ENCODE measurements at regions not wholly inside any gene's neighbourhood (a gene's known extent, or its start where the extent isn't known, plus 50 kb on each side); places are given as distances from the start of the nearest gene placed in this dataset.

DNA sequence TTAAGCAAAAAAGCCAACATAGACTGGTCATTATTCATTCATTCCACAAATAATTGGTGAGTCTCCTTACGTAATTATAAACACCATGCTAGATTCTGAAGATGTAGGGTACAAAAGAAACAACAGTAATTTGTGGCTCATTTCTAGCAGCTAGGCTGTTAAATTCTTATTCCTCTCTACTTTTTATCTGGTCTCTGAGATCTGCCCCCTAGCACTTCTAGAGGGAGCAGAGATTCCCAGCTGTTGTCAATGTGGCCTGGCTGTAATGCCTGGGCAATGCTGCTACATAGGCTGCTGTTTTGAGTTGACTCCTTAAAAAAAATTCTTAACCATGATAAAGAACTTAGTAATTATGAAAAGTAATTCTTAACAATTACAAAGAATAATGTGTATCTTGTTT lies 434.9 kb upstream of the THRB start:
- no TSS peak for BruUV-seq (replicated peaks)
- H3K27ac ChIP-seq (ENCODE audit: low read length), result no peak overlapping the region
- CTCF ChIA-PET, result no interaction called here
- DNase-seq (ENCODE audit: low read depth, low spot score) (no peak), ATAC-seq (no peak)
- POLR2A ChIA-PET, result no interaction called here
- H3K9me3 ChIP-seq (ENCODE audit: control insufficient read depth, insufficient read depth, low read depth, low read length), result no peaks in the 10 kb centered on the region
- in situ Hi-C loops (cut with HindIII; ENCODE audit: low pct_unique_long_range_greater_than_20kb, low sequenced_read_pairs), result no loop called here
- TF ChIP-seq, protein P1, sequence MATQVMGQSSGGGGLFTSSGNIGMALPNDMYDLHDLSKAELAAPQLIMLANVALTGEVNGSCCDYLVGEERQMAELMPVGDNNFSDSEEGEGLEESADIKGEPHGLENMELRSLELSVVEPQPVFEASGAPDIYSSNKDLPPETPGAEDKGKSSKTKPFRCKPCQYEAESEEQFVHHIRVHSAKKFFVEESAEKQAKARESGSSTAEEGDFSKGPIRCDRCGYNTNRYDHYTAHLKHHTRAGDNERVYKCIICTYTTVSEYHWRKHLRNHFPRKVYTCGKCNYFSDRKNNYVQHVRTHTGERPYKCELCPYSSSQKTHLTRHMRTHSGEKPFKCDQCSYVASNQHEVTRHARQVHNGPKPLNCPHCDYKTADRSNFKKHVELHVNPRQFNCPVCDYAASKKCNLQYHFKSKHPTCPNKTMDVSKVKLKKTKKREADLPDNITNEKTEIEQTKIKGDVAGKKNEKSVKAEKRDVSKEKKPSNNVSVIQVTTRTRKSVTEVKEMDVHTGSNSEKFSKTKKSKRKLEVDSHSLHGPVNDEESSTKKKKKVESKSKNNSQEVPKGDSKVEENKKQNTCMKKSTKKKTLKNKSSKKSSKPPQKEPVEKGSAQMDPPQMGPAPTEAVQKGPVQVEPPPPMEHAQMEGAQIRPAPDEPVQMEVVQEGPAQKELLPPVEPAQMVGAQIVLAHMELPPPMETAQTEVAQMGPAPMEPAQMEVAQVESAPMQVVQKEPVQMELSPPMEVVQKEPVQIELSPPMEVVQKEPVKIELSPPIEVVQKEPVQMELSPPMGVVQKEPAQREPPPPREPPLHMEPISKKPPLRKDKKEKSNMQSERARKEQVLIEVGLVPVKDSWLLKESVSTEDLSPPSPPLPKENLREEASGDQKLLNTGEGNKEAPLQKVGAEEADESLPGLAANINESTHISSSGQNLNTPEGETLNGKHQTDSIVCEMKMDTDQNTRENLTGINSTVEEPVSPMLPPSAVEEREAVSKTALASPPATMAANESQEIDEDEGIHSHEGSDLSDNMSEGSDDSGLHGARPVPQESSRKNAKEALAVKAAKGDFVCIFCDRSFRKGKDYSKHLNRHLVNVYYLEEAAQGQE (IDR thresholded peaks at IDR 0.05; ENCODE audit: insufficient read depth in 1 of 2, low read depth in 2 of 2, low read length in 1 of 2), result no peak
- TF ChIP-seq POLR2AphosphoS5 (IDR thresholded peaks at IDR 0.05; ENCODE audit: low read depth, low read length) (no peak), SIN3A (IDR thresholded peaks at IDR 0.05; ENCODE audit: borderline replicate concordance, insufficient read depth, low read depth, low read length) (no peak), TCF7L2 (IDR thresholded peaks at IDR 0.05; ENCODE audit: low read depth, low read length) (no peak)
- TF ChIP-seq, protein P2, sequence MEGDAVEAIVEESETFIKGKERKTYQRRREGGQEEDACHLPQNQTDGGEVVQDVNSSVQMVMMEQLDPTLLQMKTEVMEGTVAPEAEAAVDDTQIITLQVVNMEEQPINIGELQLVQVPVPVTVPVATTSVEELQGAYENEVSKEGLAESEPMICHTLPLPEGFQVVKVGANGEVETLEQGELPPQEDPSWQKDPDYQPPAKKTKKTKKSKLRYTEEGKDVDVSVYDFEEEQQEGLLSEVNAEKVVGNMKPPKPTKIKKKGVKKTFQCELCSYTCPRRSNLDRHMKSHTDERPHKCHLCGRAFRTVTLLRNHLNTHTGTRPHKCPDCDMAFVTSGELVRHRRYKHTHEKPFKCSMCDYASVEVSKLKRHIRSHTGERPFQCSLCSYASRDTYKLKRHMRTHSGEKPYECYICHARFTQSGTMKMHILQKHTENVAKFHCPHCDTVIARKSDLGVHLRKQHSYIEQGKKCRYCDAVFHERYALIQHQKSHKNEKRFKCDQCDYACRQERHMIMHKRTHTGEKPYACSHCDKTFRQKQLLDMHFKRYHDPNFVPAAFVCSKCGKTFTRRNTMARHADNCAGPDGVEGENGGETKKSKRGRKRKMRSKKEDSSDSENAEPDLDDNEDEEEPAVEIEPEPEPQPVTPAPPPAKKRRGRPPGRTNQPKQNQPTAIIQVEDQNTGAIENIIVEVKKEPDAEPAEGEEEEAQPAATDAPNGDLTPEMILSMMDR (IDR thresholded peaks at IDR 0.05), result no peak
- no peaks in the 10 kb centered on the region for H3K36me3 ChIP-seq (ENCODE audit: control insufficient read depth, insufficient read depth, low read length)
- no peaks in the 10 kb centered on the region for H3K4me1 ChIP-seq (ENCODE audit: control insufficient read depth, insufficient read depth, low read length)
- no peak overlapping the region for H3K4me3 ChIP-seq (ENCODE audit: low read depth in 2 of 2, low read length in 2 of 2)
- intact Hi-C loops (cut with micrococcal nuclease; ENCODE audit: unreplicated experiment), result no loop called here
- H3K27me3 ChIP-seq (ENCODE audit: control insufficient read depth, insufficient read depth, low read length), result no peaks in the 10 kb centered on the region

DNA sequence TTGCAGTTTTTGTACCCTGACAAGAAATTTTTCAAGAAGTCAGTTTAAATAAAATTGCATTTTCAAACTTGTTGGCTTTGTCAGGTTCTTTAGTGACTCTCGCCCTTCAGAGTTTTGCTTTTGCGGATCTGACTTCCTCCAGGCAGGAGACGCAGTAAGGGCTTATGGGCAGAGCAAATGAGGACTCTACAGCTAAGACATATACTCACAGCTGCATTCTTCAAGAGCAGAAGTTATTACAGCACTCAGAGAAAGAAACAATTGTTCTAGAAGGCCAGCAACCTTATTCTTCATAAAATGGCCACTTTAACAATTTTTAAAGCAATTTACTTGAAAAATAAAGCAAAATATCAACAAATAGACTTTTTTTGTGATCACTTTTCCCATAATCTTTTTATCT lies 438.8 kb upstream of the THRB start:
- ATAC-seq (no peak), DNase-seq (ENCODE audit: low read depth, low spot score) (no peak)
- CTCF ChIA-PET, result no interaction called here
- BruUV-seq (replicated peaks), result no TSS peak
- Histone ChIP-seq H3K36me3 (ENCODE audit: control insufficient read depth, insufficient read depth, low read length) (no peaks in the 10 kb centered on the region), H3K9me3 (ENCODE audit: control insufficient read depth, insufficient read depth, low read depth, low read length) (no peaks in the 10 kb centered on the region), H3K4me3 (ENCODE audit: low read depth in 2 of 2, low read length in 2 of 2) (no peak overlapping the region), H3K27ac (ENCODE audit: low read length) (no peak overlapping the region), H3K4me1 (ENCODE audit: control insufficient read depth, insufficient read depth, low read length) (no peaks in the 10 kb centered on the region), H3K27me3 (ENCODE audit: control insufficient read depth, insufficient read depth, low read length) (no peaks in the 10 kb centered on the region)
- POLR2A ChIA-PET, result no interaction called here
- intact Hi-C loops (cut with micrococcal nuclease; ENCODE audit: unreplicated experiment), result no loop called here
- in situ Hi-C loops (cut with HindIII; ENCODE audit: low pct_unique_long_range_greater_than_20kb, low sequenced_read_pairs), result no loop called here
- no peak for TF ChIP-seq TCF7L2 (IDR thresholded peaks at IDR 0.05; ENCODE audit: low read depth, low read length)
- TF ChIP-seq POLR2AphosphoS5 (IDR thresholded peaks at IDR 0.05; ENCODE audit: low read depth, low read length), result no peak
- TF ChIP-seq SIN3A (IDR thresholded peaks at IDR 0.05; ENCODE audit: borderline replicate concordance, insufficient read depth, low read depth, low read length), result no peak
- TF ChIP-seq, protein P1 (IDR thresholded peaks at IDR 0.05; ENCODE audit: insufficient read depth in 1 of 2, low read depth in 2 of 2, low read length in 1 of 2), result no peak
- TF ChIP-seq, protein P2 (IDR thresholded peaks at IDR 0.05), result no peak
